ENCODE measurements at regions not wholly inside any gene's neighbourhood (a gene's known extent, or its start where the extent isn't known, plus 50 kb on each side); places are given as distances from the start of the nearest gene placed in this dataset.

- peaks cover 8% of the 10 kb centered on the region for H3K9me3 Mint-ChIP-seq
- peaks cover 2% of the 10 kb centered on the region for H3K36me3 Mint-ChIP-seq
- peaks cover 5% of the 10 kb centered on the region for H3K27me3 Mint-ChIP-seq
- peaks cover 12% of the 10 kb centered on the region for H3K4me1 Mint-ChIP-seq
- H3K27ac Mint-ChIP-seq, result no peak overlapping the region
- ATAC-seq (ENCODE audit: low read depth), result no peak
- no peak overlapping the region for H3K4me3 Mint-ChIP-seq
- no peak for DNase-seq (ENCODE audit: low spot score in 2 of 2)
These were observed 178.2 kb upstream of the CST7 start for GRCh38 chr20:24770628-24771541.

GRCh38 chr20:24771542-24772061 lies 177.5 kb upstream of the CST7 start:
- DNase-seq (ENCODE audit: low spot score in 2 of 2), result no peak
- H3K4me1 Mint-ChIP-seq, result peaks cover 7% of the 10 kb centered on the region
- H3K9me3 Mint-ChIP-seq, result peaks cover 8% of the 10 kb centered on the region
- no peak overlapping the region for H3K27ac Mint-ChIP-seq
- peaks cover 2% of the 10 kb centered on the region for H3K36me3 Mint-ChIP-seq
- H3K27me3 Mint-ChIP-seq, result peaks cover 8% of the 10 kb centered on the region
- H3K4me3 Mint-ChIP-seq, result no peak overlapping the region
- ATAC-seq (ENCODE audit: low read depth), result no peak

GRCh38 chr20:24772667-24773066 lies 176.4 kb upstream of the CST7 start:
- Mint-ChIP-seq H3K36me3 (peaks cover 2% of the 10 kb centered on the region), H3K27ac (no peak overlapping the region), H3K9me3 (peaks cover 8% of the 10 kb centered on the region), H3K4me3 (no peak overlapping the region), H3K4me1 (peaks cover 7% of the 10 kb centered on the region), H3K27me3 (peaks cover 8% of the 10 kb centered on the region)
- no peak for ATAC-seq (ENCODE audit: low read depth)
- no peak for DNase-seq (ENCODE audit: low spot score in 2 of 2)

GRCh38 chr20:24773168-24773567 lies 175.9 kb upstream of the CST7 start:
- ATAC-seq (ENCODE audit: low read depth), result no peak
- H3K27ac Mint-ChIP-seq, result no peak overlapping the region
- no peak for DNase-seq (ENCODE audit: low spot score in 2 of 2)

GRCh38 chr20:24773751-24774201 lies 175.3 kb upstream of the CST7 start:
- H3K27me3 Mint-ChIP-seq, result peaks cover 10% of the 10 kb centered on the region

More at GRCh38 chr20:24773168-24773567, 175.9 kb upstream of the CST7 start:
- peaks cover 8% of the 10 kb centered on the region for H3K9me3 Mint-ChIP-seq
- H3K36me3 Mint-ChIP-seq, result peaks cover 2% of the 10 kb centered on the region
- peaks cover 9% of the 10 kb centered on the region for H3K27me3 Mint-ChIP-seq
- peaks cover 7% of the 10 kb centered on the region for H3K4me1 Mint-ChIP-seq
- no peak overlapping the region for H3K4me3 Mint-ChIP-seq

GRCh38 chr20:24775966-24776365 lies 173.1 kb upstream of the CST7 start:
- DNase-seq (ENCODE audit: low spot score in 2 of 2) (no peak), ATAC-seq (ENCODE audit: low read depth) (no peak)
- Mint-ChIP-seq H3K36me3 (peaks cover 2% of the 10 kb centered on the region), H3K27ac (no peak overlapping the region), H3K9me3 (peaks cover 8% of the 10 kb centered on the region), H3K27me3 (peaks cover 8% of the 10 kb centered on the region), H3K4me1 (peaks cover 12% of the 10 kb centered on the region), H3K4me3 (no peak overlapping the region)

More at GRCh38 chr20:24773751-24774201, 175.3 kb upstream of the CST7 start:
- Mint-ChIP-seq H3K4me1 (peaks cover 7% of the 10 kb centered on the region), H3K36me3 (peaks cover 2% of the 10 kb centered on the region), H3K9me3 (peaks cover 8% of the 10 kb centered on the region), H3K27ac (no peak overlapping the region), H3K4me3 (no peak overlapping the region)
- DNase-seq (ENCODE audit: low spot score in 2 of 2), result no peak
- no peak for ATAC-seq (ENCODE audit: low read depth)

GRCh38 chr20:24776755-24777271 lies 172.3 kb upstream of the CST7 start:
- no peak overlapping the region for H3K27ac Mint-ChIP-seq
- peaks cover 2% of the 10 kb centered on the region for H3K36me3 Mint-ChIP-seq
- no peak overlapping the region for H3K4me3 Mint-ChIP-seq
- DNase-seq (ENCODE audit: low spot score in 2 of 2) (no peak), ATAC-seq (ENCODE audit: low read depth) (no peak)
- peaks cover 8% of the 10 kb centered on the region for H3K9me3 Mint-ChIP-seq
- H3K27me3 Mint-ChIP-seq, result peaks cover 8% of the 10 kb centered on the region
- peaks cover 8% of the 10 kb centered on the region for H3K4me1 Mint-ChIP-seq

GRCh38 chr20:24777746-24778145 lies 171.3 kb upstream of the CST7 start:
- no peak overlapping the region for H3K4me3 Mint-ChIP-seq
- H3K9me3 Mint-ChIP-seq, result peaks cover 8% of the 10 kb centered on the region
- peaks cover 5% of the 10 kb centered on the region for H3K27me3 Mint-ChIP-seq
- peaks cover 2% of the 10 kb centered on the region for H3K36me3 Mint-ChIP-seq
- no peak for DNase-seq (ENCODE audit: low spot score in 2 of 2)
- no peak overlapping the region for H3K27ac Mint-ChIP-seq
- no peak for ATAC-seq (ENCODE audit: low read depth)
- peaks cover 8% of the 10 kb centered on the region for H3K4me1 Mint-ChIP-seq

GRCh38 chr20:24778585-24779031 lies 170.5 kb upstream of the CST7 start:
- no peak for DNase-seq (ENCODE audit: low spot score in 2 of 2)
- Mint-ChIP-seq H3K27me3 (peaks cover 5% of the 10 kb centered on the region), H3K4me3 (no peak overlapping the region), H3K9me3 (peaks cover 8% of the 10 kb centered on the region), H3K36me3 (peaks cover 2% of the 10 kb centered on the region), H3K27ac (no peak overlapping the region), H3K4me1 (peaks cover 8% of the 10 kb centered on the region)
- no peak for ATAC-seq (ENCODE audit: low read depth)

- Mint-ChIP-seq H3K36me3 (peaks cover 2% of the 10 kb centered on the region), H3K27ac (no peak overlapping the region), H3K9me3 (peaks cover 8% of the 10 kb centered on the region), H3K4me1 (peaks cover 8% of the 10 kb centered on the region), H3K4me3 (no peak overlapping the region), H3K27me3 (peaks cover 5% of the 10 kb centered on the region)
- DNase-seq (ENCODE audit: low spot score in 2 of 2) (no peak), ATAC-seq (ENCODE audit: low read depth) (no peak)
These were observed 169.9 kb upstream of the CST7 start for GRCh38 chr20:24779131-24779530.

- DNase-seq (ENCODE audit: low spot score in 2 of 2) (no peak), ATAC-seq (ENCODE audit: low read depth) (no peak)
- peaks cover 1% of the 10 kb centered on the region for H3K9me3 Mint-ChIP-seq
- H3K27me3 Mint-ChIP-seq, result peaks cover 6% of the 10 kb centered on the region
- H3K4me1 Mint-ChIP-seq, result peaks cover 10% of the 10 kb centered on the region
- H3K27ac Mint-ChIP-seq, result no peak overlapping the region
- no peak overlapping the region for H3K4me3 Mint-ChIP-seq
- no peaks in the 10 kb centered on the region for H3K36me3 Mint-ChIP-seq
These were observed 169.1 kb upstream of the CST7 start for GRCh38 chr20:24779946-24780345.

GRCh38 chr20:24780674-24781417 lies 168.2 kb upstream of the CST7 start:
- no peak overlapping the region for H3K4me3 Mint-ChIP-seq
- DNase-seq (ENCODE audit: low spot score in 2 of 2) (no peak), ATAC-seq (ENCODE audit: low read depth) (no peak)
- peaks cover 7% of the 10 kb centered on the region for H3K27me3 Mint-ChIP-seq
- H3K9me3 Mint-ChIP-seq, result no peaks in the 10 kb centered on the region
- H3K4me1 Mint-ChIP-seq, result peaks cover 10% of the 10 kb centered on the region
- no peaks in the 10 kb centered on the region for H3K36me3 Mint-ChIP-seq
- H3K27ac Mint-ChIP-seq, result no peak overlapping the region

- H3K9me3 Mint-ChIP-seq, result no peaks in the 10 kb centered on the region
- H3K4me1 Mint-ChIP-seq, result peaks cover 10% of the 10 kb centered on the region
- ATAC-seq (ENCODE audit: low read depth) (peak; percentile 42), DNase-seq (ENCODE audit: low spot score in 2 of 2) (no peak)
- no peak overlapping the region for H3K27ac Mint-ChIP-seq
- no peak overlapping the region for H3K4me3 Mint-ChIP-seq
- H3K27me3 Mint-ChIP-seq, result peaks cover 5% of the 10 kb centered on the region
- no peaks in the 10 kb centered on the region for H3K36me3 Mint-ChIP-seq
These were observed 167.6 kb upstream of the CST7 start for GRCh38 chr20:24781418-24781980.

All from memory B cell (primary cell).